ENCODE measurements at regions not wholly inside any gene's neighbourhood (a gene's known extent, or its start where the extent isn't known, plus 50 kb on each side); places are given as distances from the start of the nearest gene placed in this dataset.

GRCh38 chr11:95698676-95699557 lies 90.7 kb downstream of the FAM76B start:
- Histone ChIP-seq H2BK15ac (ENCODE audit: low read depth, low read length) (no peak overlapping the region), H3K27ac (ENCODE audit: insufficient read length, low read depth, low read length) (no peak overlapping the region), H3K27me3 (ENCODE audit: insufficient read depth, low read length) (no peaks in the 10 kb centered on the region), H2AK5ac (ENCODE audit: insufficient read length, low read length) (no peak overlapping the region), H4K5ac (ENCODE audit: insufficient read length, low read depth, low read length) (no peak overlapping the region), H2AFZ (ENCODE audit: low read length) (no peak overlapping the region), H3K18ac (ENCODE audit: insufficient read length, low read depth, low read length) (no peak overlapping the region), H4K91ac (ENCODE audit: insufficient read length, low read depth, low read length) (no peak overlapping the region), H3K4me1 (ENCODE audit: insufficient read depth, low read length) (no peaks in the 10 kb centered on the region), H2BK120ac (ENCODE audit: low read depth, low read length, poor library complexity, severe bottlenecking) (no peak overlapping the region), H2BK5ac (ENCODE audit: insufficient read length, low read length) (no peak overlapping the region), H4K8ac (replicated peaks; ENCODE audit: insufficient read length, low read depth, low read length) (no peak overlapping the region), H2BK12ac (ENCODE audit: insufficient read length, low read depth, low read length) (no peak overlapping the region), H3T11ph (ENCODE audit: low read length) (no peak overlapping the region), H3K9ac (ENCODE audit: extremely low read depth, insufficient read length, low read length) (no peak overlapping the region), H3K4ac (ENCODE audit: low read depth, low read length) (no peak overlapping the region), H3K23me2 (ENCODE audit: insufficient read length, low read depth, low read length, poor library complexity, severe bottlenecking) (no peaks in the 10 kb centered on the region), H3K4me2 (ENCODE audit: insufficient read depth, insufficient read length, low read length) (no peak overlapping the region), H3K79me2 (ENCODE audit: insufficient read depth, low read length) (no peaks in the 10 kb centered on the region), H3K9me3 (ENCODE audit: control insufficient read depth, low read depth, low read length) (no peaks in the 10 kb centered on the region), H3K14ac (ENCODE audit: insufficient read depth, low read length) (no peak overlapping the region), H4K20me1 (ENCODE audit: control insufficient read depth, insufficient read depth, insufficient read length) (no peaks in the 10 kb centered on the region), H2BK20ac (ENCODE audit: low read depth, low read length, poor library complexity, severe bottlenecking) (no peak overlapping the region), H3K56ac (ENCODE audit: insufficient read length, low read depth, low read length) (no peak overlapping the region), H3K23ac (ENCODE audit: insufficient read length, low read depth, low read length) (no peak overlapping the region), H3K79me1 (ENCODE audit: insufficient read depth, low read depth, low read length, poor library complexity, severe bottlenecking) (no peaks in the 10 kb centered on the region)
- no peaks in the 10 kb centered on the region for H3K9me3 Mint-ChIP-seq
- DNase-seq: no peak
- peaks cover 12 to 16% of the 10 kb centered on the region in 2 experiments for H3K4me1 Mint-ChIP-seq
- no CpG with 5 or more reads among the region's 4 CpGs for WGBS (ENCODE audit: extremely low coverage, insufficient read length, low lambda C conversion rate)
- no peak overlapping the region for H3K4me3 Mint-ChIP-seq
- no peak for TF ChIP-seq CTCF (conservative IDR thresholded peaks at IDR 0.05)
- no peak overlapping the region for H3K27ac Mint-ChIP-seq
- H3K27me3 Mint-ChIP-seq (ENCODE audit: low read depth): no peaks in the 10 kb centered on the region
- no peaks in the 10 kb centered on the region for H3K36me3 Mint-ChIP-seq (ENCODE audit: insufficient read depth in 1 of 3, low read depth in 3 of 3)
